ENCODE measurements at regions not wholly inside any gene's neighbourhood (a gene's known extent, or its start where the extent isn't known, plus 50 kb on each side); places are given as distances from the start of the nearest gene placed in this dataset.

DNA sequence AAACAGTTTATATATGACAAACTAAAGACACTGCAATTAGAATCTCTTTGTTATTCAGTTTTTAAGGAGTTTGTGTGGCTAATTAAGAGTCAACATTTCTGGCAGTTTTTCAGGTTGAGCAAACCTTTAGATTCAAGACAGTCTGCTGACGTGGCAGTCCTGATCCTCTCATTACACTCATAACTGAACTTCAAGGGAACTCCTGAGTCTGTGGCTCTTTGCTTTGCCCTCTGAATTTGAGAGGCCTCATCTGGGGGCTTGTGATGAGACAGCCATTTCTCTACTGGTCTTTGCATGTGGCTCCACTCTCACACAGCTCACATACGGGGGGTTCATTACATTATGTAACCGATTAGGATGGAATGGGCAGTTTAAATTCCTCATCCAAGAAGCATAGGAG lies 182.9 kb upstream of the MEF2C start:
- TF ChIP-seq, protein P1, sequence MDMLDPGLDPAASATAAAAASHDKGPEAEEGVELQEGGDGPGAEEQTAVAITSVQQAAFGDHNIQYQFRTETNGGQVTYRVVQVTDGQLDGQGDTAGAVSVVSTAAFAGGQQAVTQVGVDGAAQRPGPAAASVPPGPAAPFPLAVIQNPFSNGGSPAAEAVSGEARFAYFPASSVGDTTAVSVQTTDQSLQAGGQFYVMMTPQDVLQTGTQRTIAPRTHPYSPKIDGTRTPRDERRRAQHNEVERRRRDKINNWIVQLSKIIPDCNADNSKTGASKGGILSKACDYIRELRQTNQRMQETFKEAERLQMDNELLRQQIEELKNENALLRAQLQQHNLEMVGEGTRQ (IDR thresholded peaks at IDR 0.05; ENCODE audit: low read depth, low read length), result no peak
- TF ChIP-seq MAFK (IDR thresholded peaks at IDR 0.05; ENCODE audit: low read depth, low read length) (no peak), POLR2A (IDR thresholded peaks at IDR 0.05; ENCODE audit: low read depth, low read length) (no peak)
- TF ChIP-seq, protein P2, sequence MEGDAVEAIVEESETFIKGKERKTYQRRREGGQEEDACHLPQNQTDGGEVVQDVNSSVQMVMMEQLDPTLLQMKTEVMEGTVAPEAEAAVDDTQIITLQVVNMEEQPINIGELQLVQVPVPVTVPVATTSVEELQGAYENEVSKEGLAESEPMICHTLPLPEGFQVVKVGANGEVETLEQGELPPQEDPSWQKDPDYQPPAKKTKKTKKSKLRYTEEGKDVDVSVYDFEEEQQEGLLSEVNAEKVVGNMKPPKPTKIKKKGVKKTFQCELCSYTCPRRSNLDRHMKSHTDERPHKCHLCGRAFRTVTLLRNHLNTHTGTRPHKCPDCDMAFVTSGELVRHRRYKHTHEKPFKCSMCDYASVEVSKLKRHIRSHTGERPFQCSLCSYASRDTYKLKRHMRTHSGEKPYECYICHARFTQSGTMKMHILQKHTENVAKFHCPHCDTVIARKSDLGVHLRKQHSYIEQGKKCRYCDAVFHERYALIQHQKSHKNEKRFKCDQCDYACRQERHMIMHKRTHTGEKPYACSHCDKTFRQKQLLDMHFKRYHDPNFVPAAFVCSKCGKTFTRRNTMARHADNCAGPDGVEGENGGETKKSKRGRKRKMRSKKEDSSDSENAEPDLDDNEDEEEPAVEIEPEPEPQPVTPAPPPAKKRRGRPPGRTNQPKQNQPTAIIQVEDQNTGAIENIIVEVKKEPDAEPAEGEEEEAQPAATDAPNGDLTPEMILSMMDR (conservative IDR thresholded peaks at IDR 0.05; ENCODE audit: low read depth, low read length), result no peak
- TF ChIP-seq, protein P3, sequence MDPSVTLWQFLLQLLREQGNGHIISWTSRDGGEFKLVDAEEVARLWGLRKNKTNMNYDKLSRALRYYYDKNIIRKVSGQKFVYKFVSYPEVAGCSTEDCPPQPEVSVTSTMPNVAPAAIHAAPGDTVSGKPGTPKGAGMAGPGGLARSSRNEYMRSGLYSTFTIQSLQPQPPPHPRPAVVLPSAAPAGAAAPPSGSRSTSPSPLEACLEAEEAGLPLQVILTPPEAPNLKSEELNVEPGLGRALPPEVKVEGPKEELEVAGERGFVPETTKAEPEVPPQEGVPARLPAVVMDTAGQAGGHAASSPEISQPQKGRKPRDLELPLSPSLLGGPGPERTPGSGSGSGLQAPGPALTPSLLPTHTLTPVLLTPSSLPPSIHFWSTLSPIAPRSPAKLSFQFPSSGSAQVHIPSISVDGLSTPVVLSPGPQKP (IDR thresholded peaks at IDR 0.05; ENCODE audit: borderline replicate concordance, low read depth, low read length), result no peak
